KBM-7 (cell line): ENCODE measurements at regions not wholly inside any gene's neighbourhood (a gene's known extent, or its start where the extent isn't known, plus 50 kb on each side); places are given as distances from the start of the nearest gene placed in this dataset.

Source experiments
- DNase-seq: peaks from one replicate; pipeline ENCODE4 v3.0.0-alpha.2; 2015
- in situ Hi-C: fragments of 300-500 bp; cut with MboI; formaldehyde crosslinking; loops from 2 replicates; pipeline ENCODE4 v1.14.3; 2020; ENCODE audit warnings: low sequenced_read_pairs, low pct_unique_long_range_greater_than_20kb, mixed read lengths

DNA sequence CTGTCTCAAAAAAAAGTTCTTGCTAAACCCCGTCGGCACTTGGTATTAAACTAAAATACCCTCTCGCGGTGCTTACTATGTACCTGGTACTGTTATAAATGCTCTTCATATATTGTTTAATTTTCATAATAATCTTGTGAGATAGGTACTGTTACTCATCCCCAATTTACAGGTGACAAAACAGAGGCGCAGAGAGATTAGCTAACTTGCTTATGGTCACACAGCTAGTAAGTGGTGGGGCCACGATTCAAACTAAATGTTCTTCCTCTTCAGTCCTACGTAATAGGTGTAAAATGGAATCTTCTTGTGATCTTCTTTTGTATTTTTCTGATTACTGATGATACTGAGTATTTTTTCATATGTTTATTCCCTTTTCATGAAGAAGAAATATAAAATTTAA lies 51.3 kb downstream of the TET3 start:
- DNase-seq: no peak
- in situ Hi-C loops: no loop called here

DNA sequence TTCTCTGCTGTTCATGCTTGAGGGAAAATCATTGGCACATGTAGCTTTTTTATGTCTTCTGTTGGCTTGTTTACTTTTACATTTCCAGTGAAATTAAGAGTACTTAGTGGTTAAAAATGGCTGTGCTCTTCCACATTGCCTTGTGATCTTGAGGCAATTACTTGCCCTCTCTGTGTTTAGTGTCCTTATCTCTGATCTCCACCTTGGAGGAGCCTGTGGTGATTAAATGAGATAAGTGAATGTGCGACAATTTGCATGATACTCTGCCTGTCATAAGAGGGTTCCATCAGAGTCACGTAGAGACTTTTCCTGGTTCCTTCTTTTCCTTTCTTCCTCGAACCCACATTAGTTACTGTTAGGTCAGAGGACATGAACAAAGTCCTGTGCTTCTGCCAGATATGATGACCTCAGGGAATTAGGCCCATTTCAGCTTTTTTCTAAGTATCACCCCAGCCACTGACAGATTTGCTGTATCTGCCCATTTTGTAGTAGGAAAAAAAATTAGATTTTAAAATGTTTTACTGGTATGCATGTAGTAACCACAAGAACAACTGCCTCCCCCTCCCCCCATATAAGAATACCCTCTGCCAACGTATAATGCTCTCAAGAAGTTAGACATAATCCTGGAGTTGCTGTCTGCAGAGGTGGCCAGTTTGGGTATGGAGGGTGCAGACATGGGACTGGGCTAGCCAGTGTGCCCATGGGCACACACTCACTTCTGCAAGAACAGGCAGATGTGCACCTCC lies 51.9 kb downstream of the TET3 start:
- DNase-seq: peak; percentile 74
- in situ Hi-C loops: no loop called here

- in situ Hi-C loops: no loop called here
- peak; percentile 91 for DNase-seq
Measured at GRCh38 chr2:74037379-74037860, 52.7 kb downstream of the TET3 start.

- DNase-seq: no peak
- in situ Hi-C loops: no loop called here
Measured at GRCh38 chr2:74039611-74040010, 54.9 kb downstream of the TET3 start.

GRCh38 chr2:74041182-74041581 lies 56.5 kb downstream of the TET3 start:
- in situ Hi-C loops: no loop called here
- DNase-seq: peak; percentile 47

GRCh38 chr2:74041726-74042125 lies 57.0 kb downstream of the TET3 start:
- no peak for DNase-seq
- in situ Hi-C loops: no loop called here

DNA sequence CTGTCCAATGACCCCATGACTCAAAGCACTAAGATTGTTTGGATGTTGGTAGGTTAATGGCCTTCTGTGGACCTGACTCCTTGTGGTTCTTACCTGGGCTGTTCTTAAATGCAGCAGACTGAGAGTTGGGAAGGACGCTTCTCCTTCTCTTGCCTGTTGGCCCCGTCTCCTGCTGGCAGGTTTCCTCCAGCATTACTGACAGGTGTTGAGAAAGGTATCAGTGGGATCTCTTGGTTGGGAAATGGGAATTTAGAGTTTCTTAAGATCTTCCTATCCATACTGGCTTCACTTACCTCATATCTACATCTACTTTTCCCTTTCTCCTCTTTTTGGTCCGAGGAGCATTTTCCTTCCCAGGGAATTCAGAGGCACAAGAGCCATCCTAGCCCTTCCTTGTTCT lies 57.9 kb downstream of the TET3 start:
- in situ Hi-C loops: no loop called here

DNA sequence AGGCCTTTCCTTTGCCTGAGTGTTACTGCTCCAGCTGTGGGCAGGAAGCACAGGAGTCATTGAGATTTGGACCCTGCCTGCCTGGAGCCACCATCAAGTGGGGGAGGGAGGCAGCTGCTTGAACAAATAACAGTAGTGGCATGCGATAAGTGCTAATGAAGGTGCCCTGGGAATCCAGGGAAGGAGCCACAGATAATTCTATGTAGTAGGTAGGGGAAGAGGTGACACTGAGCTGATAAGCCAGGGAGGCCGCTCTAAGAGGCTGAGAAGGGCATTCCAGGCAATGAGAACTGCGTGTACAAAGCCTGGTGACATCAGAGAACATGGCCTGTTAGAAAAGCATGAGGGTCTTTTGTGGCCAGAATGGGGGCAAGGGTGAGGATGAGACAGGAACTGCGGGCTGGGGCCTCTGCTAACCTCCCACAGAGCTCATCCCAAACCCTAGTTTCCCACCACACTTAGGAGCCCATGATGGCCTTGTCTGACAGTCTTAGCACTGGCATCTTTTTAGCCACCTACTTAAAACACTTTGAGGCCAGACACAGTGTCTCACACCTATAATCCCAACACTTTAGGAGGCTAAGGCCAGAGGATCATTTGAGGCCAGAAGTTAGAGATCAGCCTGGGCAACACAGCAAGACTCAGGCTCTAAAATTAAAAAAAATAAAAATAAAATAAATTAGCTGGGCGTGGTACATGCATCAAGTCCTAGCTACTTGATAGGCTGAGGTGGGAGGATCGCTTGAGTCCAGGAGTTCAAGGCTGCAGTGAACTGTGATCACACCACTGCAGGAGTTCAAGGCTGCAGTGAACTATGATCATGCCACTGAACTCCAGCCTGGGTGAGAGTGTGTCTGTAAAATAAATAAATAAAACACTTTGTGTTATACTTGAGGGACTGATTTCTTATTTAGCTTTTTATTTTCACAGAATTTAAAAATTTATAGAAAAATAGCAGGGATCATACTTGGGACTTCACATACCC lies 58.9 kb downstream of the TET3 start:
- in situ Hi-C loops: no loop called here
- no peak for DNase-seq

More for the DNA sequence above, 57.9 kb downstream of the TET3 start:
- no peak for DNase-seq

DNA sequence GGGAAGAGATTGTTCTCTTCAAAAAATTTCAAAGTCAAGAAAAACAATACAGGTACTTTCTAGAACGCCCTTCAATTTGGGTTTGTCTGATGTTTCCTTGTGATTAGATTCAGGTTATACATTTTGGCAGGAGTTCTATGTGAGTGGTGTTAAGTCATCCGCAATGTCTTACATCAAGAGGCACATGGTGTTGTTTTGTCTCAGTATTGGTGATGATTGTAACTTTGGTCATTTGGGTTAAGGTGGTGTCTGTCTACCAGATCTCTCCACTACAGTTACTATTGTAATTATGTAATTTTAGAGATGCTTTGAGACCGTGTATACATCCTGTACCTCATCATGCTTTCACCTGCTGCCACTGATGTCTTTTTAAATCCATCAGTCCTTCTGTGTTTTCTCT lies 60.3 kb downstream of the TET3 start:
- in situ Hi-C loops: no loop called here
- DNase-seq: no peak

- DNase-seq: no peak
- in situ Hi-C loops: no loop called here
Measured at GRCh38 chr2:74045454-74045853, 60.7 kb downstream of the TET3 start.

- no peak for DNase-seq
- in situ Hi-C loops: no loop called here
Measured at GRCh38 chr2:74046441-74046840, 61.7 kb downstream of the TET3 start.

- in situ Hi-C loops: no loop called here
Measured at GRCh38 chr2:74047152-74047551, 62.4 kb downstream of the TET3 start.

GRCh38 chr2:74048147-74048546 lies 63.4 kb downstream of the TET3 start:
- no peak for DNase-seq
- in situ Hi-C loops: no loop called here

More at GRCh38 chr2:74047152-74047551, 62.4 kb downstream of the TET3 start:
- DNase-seq: no peak

GRCh38 chr2:74048843-74049519 lies 64.3 kb downstream of the TET3 start:
- no peak for DNase-seq
- in situ Hi-C loops: no loop called here

DNA sequence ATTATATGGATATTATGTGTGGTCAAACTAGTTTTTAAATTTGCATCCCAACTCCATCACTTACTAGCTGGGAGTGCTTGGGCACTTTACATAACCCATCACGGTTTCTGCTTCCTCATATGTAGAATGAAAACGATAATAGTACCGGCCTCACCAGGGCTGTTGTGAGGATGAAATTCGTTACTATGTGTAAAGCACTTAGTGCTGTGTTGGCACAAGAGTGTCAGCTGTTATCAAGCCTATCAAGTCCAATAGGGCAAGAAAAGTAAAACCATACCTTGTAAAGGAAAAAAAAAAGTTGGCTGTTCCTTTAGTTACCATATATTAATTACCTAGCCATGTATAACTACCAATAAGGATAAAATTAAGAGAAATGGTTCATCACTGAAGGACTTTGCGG lies 65.4 kb downstream of the TET3 start:
- in situ Hi-C loops: no loop called here
- no peak for DNase-seq

DNA sequence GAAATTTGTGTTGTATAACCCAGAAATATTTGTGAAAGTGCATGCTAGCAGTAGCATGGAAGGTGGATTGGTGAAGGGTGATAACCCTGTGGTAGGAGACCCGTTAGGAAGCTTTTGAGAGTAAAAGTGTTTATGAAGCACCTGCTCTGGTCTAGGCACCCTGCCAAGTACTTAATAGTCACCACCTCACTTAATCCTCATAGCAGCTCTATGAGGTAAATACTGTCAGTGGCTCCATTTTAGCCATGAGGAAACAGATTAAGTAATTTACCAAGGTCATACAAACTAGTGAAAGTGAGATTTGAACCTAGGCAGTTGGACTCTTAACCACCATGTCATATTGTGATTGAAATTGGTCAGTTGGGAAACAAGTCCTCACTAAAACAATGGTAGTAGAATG lies 66.8 kb downstream of the TET3 start:
- in situ Hi-C loops: no loop called here

GRCh38 chr2:74052732-74053710 lies 68.3 kb downstream of the TET3 start:
- in situ Hi-C loops: no loop called here
- DNase-seq: no peak

More for the DNA sequence above, 66.8 kb downstream of the TET3 start:
- DNase-seq: no peak

- in situ Hi-C loops: no loop called here
- DNase-seq: no peak
Measured at GRCh38 chr2:74053959-74054715, 69.4 kb downstream of the TET3 start.
